Activated CD4-positive, alpha-beta T cell treated with anti-CD3 and anti-CD28 coated beads for 48 hours (primary cell): ENCODE measurements at regions not wholly inside any gene's neighbourhood (a gene's known extent, or its start where the extent isn't known, plus 50 kb on each side); places are given as distances from the start of the nearest gene placed in this dataset.

Source experiments
- DNase-seq: peaks from one replicate; pipeline ENCODE4 v3.0.0-alpha.2; 2020

GRCh38 chr3:30269751-30270445 is 336.5 kb upstream of the TGFBR2 start:
- DNase-seq = no peak

GRCh38 chr3:30271781-30272180 is 334.6 kb upstream of the TGFBR2 start:
- no peak for DNase-seq

GRCh38 chr3:30273304-30274072 is 332.9 kb upstream of the TGFBR2 start:
- DNase-seq = no peak

- DNase-seq = no peak
Measured at GRCh38 chr3:30277494-30277893, 328.9 kb upstream of the TGFBR2 start.

- DNase-seq = no peak
Measured at GRCh38 chr3:30281526-30281925, 324.9 kb upstream of the TGFBR2 start.

- no peak for DNase-seq
Measured at GRCh38 chr3:30282154-30282696, 324.2 kb upstream of the TGFBR2 start.

GRCh38 chr3:30285188-30286006 is 321.0 kb upstream of the TGFBR2 start:
- DNase-seq = no peak

- peak; percentile 18 for DNase-seq
Measured at GRCh38 chr3:30286007-30286669, 320.3 kb upstream of the TGFBR2 start.

GRCh38 chr3:30286811-30287210 is 319.6 kb upstream of the TGFBR2 start:
- no peak for DNase-seq

GRCh38 chr3:30288830-30289229 is 317.6 kb upstream of the TGFBR2 start:
- DNase-seq = no peak

GRCh38 chr3:30289324-30289723 is 317.1 kb upstream of the TGFBR2 start:
- no peak for DNase-seq

- no peak for DNase-seq
Measured at GRCh38 chr3:30289766-30290165, 316.6 kb upstream of the TGFBR2 start.

GRCh38 chr3:30290479-30290878 is 315.9 kb upstream of the TGFBR2 start:
- DNase-seq = no peak

GRCh38 chr3:30292192-30292893 is 314.1 kb upstream of the TGFBR2 start:
- no peak for DNase-seq

GRCh38 chr3:30293621-30294240 is 312.7 kb upstream of the TGFBR2 start:
- DNase-seq = no peak

- no peak for DNase-seq
Measured at GRCh38 chr3:30294241-30294667, 312.1 kb upstream of the TGFBR2 start.

- DNase-seq = no peak
Measured at GRCh38 chr3:30297112-30297511, 309.3 kb upstream of the TGFBR2 start.

GRCh38 chr3:30299674-30300385 is 306.6 kb upstream of the TGFBR2 start:
- no peak for DNase-seq

GRCh38 chr3:30300809-30301208 is 305.6 kb upstream of the TGFBR2 start:
- DNase-seq = no peak

GRCh38 chr3:30302027-30302426 is 304.4 kb upstream of the TGFBR2 start:
- DNase-seq = no peak

- DNase-seq = no peak
Measured at GRCh38 chr3:30303770-30304169, 302.6 kb upstream of the TGFBR2 start.
